Kasumi-1 (cell line): ENCODE measurements at regions not wholly inside any gene's neighbourhood (a gene's known extent, or its start where the extent isn't known, plus 50 kb on each side); places are given as distances from the start of the nearest gene placed in this dataset.
"Not testable (repeated sequence)": the region's sequence is repeated elsewhere in the genome, so short reads cannot be mapped to it uniquely, and the experiment has no call there.

Source experiments
- DNase-seq, 2 experiments: peaks; one replicate each; lab custom pipeline; 2025; lab: John Stamatoyannopoulos, UW

DNA sequence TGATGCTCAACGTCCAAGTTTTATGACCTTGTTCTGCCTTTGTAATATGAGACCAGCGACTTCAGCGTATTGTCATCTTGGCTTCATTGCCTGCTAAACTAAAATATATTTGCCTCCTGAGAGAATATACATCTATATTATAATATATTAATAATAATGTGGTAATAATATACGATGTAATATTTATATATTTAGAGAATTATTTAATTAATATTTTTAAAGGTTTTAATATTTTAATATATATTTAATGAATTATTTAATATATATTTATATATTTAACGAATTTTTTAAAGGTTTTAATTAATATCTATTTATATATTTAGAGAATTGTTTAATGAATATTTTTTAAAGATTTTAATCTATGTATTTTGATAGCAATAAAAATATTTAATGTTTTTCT is 700.7 kb downstream of the TAF11L14 start:
- no peak for DNase-seq

DNA sequence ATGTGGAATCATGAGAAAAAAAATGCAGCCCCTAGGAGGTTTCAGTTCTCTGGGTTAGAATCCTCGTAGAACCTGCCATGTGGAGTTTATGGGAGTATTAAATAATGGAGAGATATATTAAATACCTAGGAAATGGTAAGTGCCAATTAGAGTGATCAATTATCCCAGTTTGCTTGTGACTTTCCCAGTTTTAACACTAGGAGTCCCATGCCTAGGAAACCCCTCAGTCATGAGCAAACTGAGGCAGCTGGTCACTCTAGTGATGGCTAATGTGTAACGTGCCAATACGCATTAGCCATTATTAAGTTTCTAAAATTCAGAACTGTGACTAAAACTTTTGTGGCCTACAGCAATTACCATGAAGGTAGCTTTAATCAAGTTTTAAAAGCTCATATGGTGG is 720.6 kb downstream of the TAF11L14 start:
- no peak for DNase-seq

DNA sequence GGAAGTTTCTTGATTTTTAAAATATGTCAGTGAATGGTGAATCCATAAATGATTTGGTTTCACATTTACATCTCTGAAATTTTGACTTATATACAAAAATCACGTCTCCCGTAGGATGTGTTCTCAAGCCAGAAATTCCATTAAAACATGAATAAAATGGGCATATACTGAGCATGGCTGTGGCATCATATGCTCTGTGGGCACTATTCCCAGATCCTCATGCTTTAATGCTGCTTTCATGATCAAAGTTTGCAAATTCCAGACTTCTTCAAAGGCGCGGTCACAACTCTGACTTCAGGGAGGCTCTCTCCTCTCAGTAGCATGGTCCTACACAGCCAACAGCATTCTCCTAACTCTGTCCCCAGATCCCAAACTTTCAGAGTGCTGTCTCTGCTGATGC is 723.2 kb downstream of the TAF11L14 start:
- DNase-seq: no peak

DNA sequence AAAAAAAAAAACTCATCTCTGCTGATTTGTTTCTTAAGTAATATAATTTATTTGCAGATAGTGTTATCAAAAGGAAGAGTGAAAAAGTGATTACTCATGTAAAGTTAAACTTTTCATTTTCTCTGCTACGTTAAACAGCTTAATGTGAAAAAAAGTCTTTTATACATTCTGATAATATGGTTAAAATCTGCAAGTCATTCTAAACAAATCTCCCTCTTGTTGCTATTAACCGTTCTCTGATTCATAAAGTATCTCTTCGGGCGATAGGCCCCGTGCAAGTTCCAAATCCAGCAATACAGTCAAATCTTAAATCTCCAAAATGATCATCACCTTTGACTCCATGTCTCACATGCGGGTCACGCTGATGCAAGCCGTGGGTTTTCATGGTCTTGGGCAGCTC is 732.0 kb downstream of the TAF11L14 start:
- no peak for DNase-seq

DNA sequence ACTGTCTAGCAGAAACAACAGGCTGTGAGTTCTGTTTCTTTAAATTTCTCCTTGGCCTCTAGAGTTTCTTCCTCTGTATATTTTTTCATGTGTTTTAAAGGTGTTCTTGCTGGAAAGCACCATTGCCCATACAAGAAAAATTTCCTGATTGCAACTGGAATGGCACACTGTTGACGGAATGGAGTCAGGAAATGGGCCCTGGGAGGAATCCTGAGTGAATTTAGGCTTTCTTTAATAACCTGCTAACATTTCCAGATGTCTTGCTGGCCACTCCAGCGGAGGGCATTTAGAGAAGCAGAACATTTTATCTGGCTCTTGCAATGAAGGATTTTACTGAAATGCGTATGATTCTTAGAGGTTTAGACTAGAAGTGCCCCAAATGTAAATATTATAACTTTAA is 736.3 kb downstream of the TAF11L14 start:
- DNase-seq: no peak

DNA sequence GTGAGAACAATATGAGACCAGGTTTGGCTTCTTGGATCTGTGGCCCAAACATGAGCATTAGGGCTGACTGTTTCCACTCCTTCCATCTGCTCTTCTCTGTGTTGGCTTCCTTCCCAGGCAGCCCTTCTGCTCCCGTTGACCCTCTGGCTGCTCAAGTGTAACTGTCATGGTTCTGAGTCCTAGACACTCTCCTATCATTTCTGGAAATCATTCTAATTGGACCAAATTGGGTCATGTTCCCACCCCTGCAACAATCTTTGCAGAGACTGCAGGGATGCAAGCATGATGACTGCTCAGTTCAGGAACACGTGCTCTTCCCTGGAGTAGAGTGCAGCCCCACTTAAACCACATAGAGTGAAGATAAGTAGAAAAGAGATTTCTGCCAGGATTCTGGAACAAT is 741.4 kb downstream of the TAF11L14 start:
- DNase-seq: no peak

DNA sequence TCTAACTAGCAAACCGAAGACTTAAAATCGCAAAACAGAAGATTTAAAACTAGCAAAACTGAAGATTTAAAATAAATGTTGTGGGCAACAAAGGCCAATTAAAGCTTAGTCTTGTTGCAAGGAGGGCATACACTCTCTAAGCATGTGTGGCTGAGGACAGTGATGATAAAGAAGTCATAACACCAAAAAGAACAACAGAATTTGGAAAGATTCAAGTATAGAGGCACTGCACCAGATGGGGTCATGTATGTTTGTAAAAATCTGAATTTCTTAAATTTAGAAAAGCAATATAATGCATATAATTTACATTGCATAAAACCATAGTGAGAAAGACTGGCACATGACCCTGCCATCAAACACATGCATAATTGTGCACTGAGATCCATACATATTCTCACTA is 743.8 kb downstream of the TAF11L14 start:
- DNase-seq: no peak

DNA sequence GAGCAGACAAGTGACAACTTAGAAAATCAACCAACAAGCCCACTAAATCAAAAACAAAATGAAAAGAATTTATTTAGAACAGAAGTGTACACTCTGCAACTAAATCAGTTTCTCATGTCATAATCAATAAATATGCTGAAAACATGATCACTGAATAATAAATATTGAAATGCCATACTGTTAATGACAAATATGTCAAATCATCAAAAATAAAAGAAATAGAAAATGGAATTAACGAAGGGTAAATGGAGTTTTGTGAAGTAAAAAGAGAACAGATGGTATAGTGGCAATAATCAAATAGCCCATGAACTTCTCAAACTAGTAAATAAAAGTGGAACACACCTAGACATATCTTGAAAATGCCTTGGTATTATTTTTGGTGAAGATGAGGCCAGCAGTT is 744.9 kb downstream of the TAF11L14 start:
- no peak for DNase-seq

DNA sequence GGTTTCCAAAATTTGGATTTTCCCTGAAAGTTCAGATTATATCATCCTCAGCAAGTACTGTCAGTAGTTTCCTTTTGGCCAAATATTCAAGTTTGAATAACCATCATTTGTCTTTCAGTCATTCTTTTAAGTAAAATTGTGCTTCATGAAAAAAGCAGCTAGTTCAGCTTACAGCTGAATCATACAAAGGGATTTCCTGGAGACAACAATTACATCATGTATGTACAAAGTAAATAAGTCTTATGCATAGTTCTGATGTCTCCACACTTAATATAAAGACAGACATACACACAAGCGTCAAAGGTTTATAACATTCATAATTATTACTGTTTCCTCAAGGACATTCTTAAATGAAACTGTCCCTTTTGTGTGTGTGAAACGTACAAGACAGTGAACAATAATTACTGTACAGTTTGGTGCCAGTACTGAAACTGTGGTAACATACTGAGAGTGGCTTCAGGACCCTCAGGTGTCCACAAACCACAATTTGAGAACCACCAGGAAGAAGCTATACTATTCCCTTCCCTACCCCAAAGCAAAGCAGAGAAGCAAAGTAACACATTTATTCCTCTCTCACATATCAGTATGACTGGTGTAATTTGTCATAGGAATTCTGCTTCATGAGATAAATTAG is 746.6 kb downstream of the TAF11L14 start:
- no peak for DNase-seq

DNA sequence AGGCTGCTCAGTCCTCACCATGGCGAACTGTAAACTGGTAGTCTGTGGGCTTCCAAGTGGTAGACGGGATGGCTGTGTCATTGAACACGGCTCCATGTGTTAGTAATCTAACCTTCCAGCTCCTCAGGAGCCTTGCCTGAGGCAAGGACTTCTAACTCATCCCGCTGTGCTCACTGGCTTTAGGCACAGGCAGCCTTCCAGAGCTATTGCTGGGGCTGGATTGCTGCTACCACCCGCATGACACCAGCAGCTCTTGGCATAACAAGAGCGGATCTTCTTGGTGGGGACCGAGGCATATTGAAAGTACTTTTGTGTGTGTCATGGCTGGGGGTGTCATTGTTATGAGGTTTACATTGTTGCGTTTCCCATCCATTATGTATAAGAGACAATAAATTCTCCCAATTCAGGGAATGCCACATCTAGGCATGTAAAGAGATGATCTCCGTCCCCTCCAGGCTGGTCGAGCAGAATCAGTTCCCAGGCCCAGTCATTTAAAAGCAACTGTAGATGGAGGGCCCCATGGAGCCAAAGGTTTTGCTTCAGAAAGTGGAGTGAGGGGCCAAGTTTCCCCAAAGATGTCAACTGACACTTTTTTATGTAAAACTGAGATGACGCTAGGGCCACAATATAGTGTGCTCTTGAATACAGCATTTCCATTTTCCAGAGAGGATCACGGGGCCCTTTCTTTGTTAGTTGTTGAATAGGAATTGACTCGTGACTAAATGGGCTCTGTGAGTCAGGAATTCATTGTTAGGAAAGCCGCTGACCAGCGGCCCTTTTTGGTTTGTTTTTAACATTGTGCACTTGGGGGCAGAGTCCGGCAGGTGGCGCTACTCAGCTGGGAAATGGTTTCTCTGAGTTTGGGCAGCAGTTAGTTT is 759.5 kb downstream of the TAF11L14 start:
- DNase-seq: peak; percentile 55 to 67

DNA sequence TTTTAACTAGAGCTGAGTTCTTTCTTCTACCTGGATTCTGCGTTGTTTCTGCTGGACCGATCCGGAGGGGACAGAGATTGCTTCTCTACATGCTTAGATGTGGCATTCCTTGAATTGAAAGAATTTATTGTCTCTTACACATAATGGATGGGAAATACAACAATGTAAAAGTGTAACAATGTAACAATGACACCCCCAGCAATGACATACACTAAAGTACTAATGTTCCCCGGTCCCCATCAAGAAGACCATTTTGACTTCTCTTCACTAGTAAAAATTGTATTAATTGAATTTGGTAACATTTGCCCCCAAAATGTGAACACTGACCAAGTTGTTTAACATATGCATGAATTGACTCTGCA is 760.2 kb downstream of the TAF11L14 start:
- DNase-seq: no peak

DNA sequence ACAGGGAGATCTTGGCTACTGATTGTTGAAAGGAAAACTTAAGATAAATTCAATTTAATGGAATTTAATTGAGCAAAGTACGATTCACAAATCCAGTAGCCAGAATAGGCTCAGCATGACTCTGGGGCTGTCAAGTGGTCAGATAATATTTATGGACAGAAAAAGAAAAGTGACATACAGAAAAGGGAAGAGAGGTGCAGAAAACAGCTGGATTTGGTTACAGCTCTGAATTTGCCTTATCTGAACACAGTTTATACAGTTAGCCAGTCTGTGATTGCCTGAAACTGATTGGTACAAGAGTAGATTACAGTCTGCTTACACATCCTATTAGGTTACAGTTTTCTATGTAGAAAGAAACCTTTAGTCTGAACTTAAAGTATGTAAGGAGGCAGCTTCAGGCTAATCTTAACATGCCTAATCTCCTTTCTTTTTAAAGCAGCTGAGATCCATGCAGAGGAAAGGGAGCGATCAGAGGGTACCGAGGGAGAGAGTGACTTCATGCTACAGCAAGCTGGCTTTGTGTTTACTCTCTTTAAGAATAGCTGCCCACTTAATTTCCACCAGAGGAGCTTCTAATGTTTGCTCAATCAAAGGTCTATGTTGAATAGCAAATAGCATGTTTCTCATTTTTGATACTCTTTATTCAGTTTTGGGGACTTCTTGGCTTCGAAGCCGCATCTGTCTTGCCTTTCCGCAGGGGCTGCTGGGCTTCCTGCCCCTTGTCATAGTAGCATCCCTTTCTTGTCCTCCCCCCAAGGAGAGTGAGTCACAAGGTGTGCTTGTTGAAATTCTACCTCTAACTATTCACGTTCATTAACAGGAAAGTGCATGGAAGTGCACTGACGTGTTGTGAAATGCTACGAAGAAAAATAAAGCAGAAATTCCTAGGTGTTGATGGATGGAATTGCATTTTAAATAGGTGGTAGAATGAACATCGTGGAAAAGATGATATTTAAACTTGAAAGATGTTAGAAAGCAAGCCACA is 761.2 kb downstream of the TAF11L14 start:
- no peak for DNase-seq

DNA sequence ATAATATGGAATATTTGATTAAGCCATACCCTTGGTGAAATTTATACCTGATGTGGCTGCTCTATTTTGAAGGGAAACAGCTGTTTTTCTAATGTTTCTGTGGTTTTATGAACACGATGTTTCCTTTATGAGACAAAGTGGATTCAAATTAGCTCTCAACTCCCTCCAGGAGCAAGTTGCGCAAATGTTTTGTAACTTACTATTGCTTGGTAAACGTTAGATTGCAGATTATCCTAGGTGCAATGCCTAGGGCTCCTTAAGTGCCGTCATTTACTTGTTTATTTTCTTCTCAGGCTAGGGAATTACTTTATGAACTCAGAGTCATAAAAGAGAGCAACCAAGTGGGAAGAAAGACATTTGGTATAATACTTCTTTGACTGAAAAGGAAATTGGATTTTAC is 763.1 kb downstream of the TAF11L14 start:
- DNase-seq: no peak

DNA sequence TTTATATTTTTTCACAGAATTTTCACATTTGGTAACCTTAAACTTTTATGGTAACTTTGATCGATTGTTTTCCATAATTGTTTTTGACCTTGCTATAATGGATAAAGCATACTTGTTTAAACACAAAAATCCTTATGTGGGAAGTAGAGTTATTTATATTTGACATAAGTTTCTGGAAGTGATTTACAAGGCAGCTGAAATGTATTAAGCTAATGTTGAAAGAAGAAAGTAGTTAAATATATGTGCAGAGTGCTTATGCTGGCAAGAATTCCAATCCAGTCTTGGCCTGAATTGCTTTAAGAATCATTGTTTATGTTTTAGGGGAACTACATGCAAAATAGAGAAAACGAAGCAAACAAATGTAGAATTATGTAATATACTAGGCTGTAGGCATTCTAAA is 763.6 kb downstream of the TAF11L14 start:
- DNase-seq: no peak

DNA sequence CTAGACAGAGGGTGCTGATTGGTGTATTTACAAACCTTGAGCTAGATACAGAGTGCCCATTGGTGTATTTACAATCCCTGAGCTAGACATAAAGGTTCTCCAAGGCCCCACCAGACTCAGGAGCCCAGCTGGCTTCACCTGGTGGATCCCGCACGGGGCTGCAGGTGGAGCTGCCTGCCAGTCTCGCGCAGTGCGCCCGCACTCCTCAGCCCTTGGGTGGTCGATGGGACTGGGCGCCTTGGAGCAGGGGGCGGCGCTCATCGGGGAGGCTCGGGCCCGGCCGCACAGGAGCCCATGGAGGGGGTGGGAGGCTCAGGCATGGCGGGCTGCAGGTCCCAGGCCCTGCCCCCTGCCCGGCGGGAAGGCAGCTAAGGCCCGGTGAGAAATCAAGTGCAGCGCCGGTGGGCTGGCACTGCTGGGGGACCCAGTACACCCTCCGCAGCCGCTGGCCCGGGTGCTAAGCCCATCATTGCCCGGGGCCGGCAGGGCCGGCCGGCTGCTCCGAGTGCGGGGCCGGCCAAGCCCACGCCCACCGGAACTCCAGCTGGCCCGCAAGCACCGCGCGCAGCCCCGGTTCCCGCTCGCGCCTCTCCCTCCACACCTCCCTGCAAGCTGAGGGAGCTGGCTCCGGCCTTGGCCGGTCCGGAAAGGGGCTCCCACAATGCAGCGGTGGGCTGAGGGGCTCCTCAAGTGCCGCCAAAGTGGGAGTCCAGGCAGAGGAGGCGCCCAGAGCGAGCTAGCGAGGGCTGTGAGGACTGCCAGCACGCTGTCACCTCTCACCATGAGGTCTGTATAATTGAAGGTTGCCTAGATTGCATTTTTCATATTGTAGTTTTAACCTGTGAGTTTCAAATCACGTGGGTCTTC is 765.4 kb downstream of the TAF11L14 start:
- not testable (repeated sequence) for DNase-seq

DNA sequence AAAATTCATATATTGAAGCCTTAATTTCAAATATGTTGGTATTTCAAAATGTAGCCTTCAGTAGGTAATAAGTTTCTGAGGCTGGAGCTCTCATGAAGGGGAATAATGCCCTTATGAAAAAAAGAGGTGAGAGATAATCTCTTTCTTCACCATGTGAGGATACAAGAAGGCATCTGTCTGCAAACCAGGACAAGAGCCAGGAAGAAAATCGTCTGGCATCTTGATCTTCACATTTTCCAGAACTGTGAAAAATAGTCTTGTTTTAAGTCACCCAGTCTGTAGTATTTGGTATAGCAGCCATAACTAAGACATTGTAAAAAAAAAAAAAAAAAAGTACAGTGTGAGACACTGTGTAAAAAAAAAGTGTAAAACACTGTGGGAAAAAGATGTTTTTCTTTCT is 768.9 kb downstream of the TAF11L14 start:
- DNase-seq: no peak

DNA sequence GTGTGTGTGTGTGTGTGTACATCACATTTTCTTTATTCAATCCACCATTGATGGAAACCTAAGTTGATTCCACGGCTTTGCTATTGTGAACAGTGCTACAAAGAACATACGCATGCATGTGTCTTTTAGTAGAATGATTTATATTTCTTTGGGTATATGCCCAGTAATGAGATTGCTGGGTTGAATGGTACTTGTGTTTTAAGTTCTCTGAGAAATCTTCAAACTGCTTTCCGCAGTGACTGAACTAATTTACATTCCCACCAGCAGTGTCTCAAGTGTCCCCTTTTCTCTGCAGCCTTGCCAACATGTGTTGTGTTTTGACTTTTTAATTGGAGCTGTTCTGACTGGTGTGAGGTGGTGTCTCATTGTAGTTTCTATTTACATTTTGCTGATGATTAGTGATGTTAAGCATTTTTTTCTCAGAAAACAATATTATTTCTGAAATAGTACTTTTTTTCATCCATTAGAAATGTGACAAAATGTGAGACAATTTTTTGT is 769.7 kb downstream of the TAF11L14 start:
- no peak for DNase-seq

DNA sequence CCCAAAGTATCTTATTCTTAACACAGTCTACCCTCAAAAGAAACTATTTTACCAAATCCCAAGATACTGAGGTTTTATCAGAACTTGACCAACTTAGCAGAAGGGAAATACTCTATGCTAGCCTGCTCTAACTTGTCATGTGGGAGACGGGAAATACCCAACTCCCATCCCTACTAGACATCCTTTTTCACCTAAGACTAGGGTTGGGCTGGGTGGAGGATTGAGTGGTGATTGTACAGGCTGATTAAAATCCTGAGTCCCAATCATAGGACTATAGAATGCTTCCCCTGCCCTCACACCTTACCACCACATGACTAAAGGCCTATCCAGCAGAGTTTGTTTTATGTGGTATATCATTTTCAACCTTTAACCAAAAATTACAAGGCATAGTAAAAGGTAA is 786.5 kb downstream of the TAF11L14 start:
- DNase-seq: no peak

DNA sequence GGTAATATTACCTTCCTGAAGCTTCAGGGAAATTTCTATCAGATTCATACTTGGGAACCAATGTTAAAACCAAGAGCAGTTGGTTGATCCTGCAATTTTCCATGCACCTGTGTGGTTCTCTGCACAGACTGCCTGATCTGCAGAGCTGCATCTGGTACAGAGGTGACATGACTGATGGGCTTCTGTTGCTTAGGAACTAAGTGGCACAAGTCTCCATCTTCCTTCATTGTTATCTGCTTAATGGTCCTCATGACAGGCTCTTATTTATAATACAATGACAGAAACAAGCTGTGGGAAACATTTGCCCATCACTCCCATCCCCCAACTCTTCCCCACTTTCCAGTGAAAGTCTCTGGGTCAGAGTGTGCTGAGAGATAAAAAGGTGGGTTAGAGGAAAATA is 799.1 kb downstream of the TAF11L14 start:
- DNase-seq: no peak

DNA sequence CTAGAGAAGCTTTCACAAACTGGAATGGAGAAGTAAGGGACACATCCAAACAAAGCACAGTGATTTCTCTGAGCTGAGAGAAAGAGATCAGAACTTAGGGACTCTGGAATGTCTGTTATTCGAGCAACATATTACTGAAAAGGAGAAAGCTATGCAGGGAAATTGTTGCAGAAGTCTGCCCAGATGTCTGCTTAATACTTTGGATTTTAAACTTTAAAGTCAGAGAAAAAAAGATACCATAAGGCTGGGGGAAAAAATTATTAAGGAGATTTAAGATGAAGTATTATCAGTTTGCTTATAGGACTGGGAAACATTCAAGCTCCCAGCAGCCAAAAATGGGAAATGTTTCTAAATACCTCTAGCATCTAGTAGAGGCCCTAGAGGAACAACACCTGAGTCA is 803.9 kb downstream of the TAF11L14 start:
- no peak for DNase-seq

DNA sequence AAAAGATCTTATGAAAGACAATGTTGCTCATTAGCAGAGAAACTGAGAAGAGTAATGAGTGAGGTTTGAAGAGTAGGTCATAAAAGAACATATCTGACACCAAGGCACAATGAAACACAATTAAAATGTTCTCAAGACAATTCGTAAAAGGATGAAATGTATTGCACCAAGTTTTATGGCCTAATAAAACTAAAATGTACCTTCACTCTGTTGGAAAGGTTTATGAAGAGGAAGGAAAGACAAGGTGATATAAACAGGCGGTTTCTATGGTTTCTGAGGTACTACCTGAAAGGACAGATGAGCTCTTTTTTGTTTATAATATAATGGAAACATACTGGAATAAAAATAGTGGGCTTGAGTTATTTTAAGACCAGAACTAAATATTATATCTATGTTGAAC is 821.3 kb downstream of the TAF11L14 start:
- no peak for DNase-seq
